Thoracic aorta (tissue), 2 donors: ENCODE measurements at regions not wholly inside any gene's neighbourhood (a gene's known extent, or its start where the extent isn't known, plus 50 kb on each side); places are given as distances from the start of the nearest gene placed in this dataset.

Experiments
- ATAC-seq: fragments of 150-250 bp; one replicate; pipeline ENCODE4 v1.8.0; 2017; ENCODE audit warnings: low read depth; ENCODE audit not compliant: insufficient number of reproducible peaks, low FRiP score
- DNase-seq: peaks from one replicate; pipeline ENCODE4 v3.0.0-alpha.2; 2020; ENCODE audit warnings: low spot score
- H3K27ac ChIP-seq, 2 donors: fragments of 200-600 bp; sonication (generic); 1 replicate in 1 of 2; 2 replicates in 1 of 2; pipeline ENCODE4 v1.5.1; 2016; ENCODE audit warnings: mild to moderate bottlenecking in 2 of 2, moderate library complexity in 2 of 2
- H3K27me3 ChIP-seq: fragments of 200-600 bp; sonication (generic); replicated peaks from 2 replicates; pipeline ENCODE4 v1.6.0; 2016; ENCODE audit warnings: mild to moderate bottlenecking; ENCODE audit not compliant: insufficient read depth
- H3K36me3 ChIP-seq: fragments of 200-600 bp; sonication (generic); one replicate; pipeline ENCODE4 v1.5.1; 2016
- H3K4me1 ChIP-seq, 2 donors: fragments of 200-600 bp; sonication (generic); 1 replicate in 1 of 2; 2 replicates in 1 of 2; pipeline versions ENCODE4 v1.5.1 to v1.6.0; 2016; ENCODE audit warnings: low read depth in 2 of 2, mild to moderate bottlenecking in 1 of 2; ENCODE audit not compliant: control insufficient read depth in 1 of 2
- H3K4me3 ChIP-seq: fragments of 200-600 bp; sonication (generic); 2 replicates; pipeline ENCODE4 v1.5.1; 2016; ENCODE audit warnings: mild to moderate bottlenecking
- H3K9me3 ChIP-seq: fragments of 200-600 bp; sonication (generic); 2 replicates; pipeline ENCODE4 v1.5.1; 2016
- TF ChIP-seq, protein P1 (sequence below): fragments of 200-600 bp; sonication (generic); IDR thresholded peaks from one replicate; pipeline ENCODE4 v1.5.1; 2019; ENCODE audit warnings: antibody characterized with exemption

DNA sequence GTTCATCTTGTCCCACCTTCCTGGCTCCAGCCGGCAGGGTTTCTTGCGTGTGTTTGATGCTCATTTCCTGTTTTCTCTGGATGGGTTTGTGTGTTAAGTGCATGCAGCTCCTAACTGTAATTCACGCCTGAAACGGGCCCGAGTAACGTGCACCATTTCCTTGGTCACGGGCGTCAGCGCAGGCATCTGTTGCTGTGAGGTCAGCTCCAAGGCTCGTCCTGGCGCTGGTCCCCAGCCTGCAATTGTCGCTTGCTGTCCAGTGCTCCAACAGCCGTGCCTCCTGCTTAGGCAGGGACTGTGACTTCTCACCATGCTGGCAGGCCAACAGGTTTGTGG lies 201.1 kb downstream of the GLRX3 start:
- no peaks in the 10 kb centered on the region for H3K27me3 ChIP-seq
- H3K4me1 ChIP-seq: no peaks in the 10 kb centered on the region
- TF ChIP-seq, protein P1, sequence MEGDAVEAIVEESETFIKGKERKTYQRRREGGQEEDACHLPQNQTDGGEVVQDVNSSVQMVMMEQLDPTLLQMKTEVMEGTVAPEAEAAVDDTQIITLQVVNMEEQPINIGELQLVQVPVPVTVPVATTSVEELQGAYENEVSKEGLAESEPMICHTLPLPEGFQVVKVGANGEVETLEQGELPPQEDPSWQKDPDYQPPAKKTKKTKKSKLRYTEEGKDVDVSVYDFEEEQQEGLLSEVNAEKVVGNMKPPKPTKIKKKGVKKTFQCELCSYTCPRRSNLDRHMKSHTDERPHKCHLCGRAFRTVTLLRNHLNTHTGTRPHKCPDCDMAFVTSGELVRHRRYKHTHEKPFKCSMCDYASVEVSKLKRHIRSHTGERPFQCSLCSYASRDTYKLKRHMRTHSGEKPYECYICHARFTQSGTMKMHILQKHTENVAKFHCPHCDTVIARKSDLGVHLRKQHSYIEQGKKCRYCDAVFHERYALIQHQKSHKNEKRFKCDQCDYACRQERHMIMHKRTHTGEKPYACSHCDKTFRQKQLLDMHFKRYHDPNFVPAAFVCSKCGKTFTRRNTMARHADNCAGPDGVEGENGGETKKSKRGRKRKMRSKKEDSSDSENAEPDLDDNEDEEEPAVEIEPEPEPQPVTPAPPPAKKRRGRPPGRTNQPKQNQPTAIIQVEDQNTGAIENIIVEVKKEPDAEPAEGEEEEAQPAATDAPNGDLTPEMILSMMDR: no peak
- H3K4me3 ChIP-seq: no peak overlapping the region
- DNase-seq: no peak
- H3K36me3 ChIP-seq: no peaks in the 10 kb centered on the region
- H3K9me3 ChIP-seq: no peaks in the 10 kb centered on the region
- no peak overlapping the region for H3K27ac ChIP-seq
- ATAC-seq: no peak

DNA sequence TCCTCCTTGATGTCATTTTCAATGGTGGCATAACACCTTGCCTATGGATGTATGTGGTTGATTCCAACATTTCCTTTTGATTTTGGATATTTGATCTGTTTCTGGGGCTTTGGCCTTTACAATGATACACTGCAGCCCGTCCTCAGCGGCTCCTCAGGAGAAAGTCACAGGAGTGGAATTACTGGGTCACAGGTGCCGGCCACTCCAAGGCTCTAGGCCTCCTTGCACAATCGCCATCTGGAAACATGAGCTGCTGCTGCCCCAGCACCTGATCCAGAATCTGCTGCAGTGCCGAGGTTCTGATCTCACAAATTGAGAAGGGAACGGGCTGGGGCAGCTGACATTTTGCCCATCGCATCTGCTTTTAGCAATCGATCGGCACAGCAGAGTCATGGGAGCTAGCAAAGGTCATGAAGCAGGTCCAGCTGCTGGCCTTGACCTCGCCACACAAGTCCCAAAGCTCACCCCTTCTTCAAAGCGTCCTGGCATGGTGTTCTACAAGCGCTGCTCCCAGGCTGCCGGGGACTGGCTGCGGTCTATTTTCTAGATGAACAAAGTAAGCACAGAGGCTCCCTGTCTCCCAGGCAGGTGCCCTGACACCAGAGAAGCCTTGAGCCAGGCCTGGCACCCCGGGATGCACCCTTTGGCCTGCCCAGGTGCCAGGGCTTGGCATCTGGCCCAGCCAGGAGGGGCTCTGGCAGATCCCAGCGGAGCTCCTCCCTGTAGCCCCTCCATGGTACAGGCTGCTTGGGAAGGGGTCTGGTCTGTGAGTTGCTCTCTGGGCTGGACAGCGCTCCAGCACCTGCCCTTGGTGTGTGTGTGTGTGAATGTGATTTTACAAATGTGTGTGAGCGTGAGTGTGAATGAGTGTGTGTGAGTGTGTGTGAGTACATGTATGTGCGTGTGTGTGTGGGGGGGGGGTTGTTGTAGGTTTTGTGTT lies 201.8 kb downstream of the GLRX3 start:
- no peak overlapping the region for H3K4me3 ChIP-seq
- no peaks in the 10 kb centered on the region for H3K4me1 ChIP-seq
- DNase-seq (no peak), ATAC-seq (no peak)
- H3K27ac ChIP-seq: no peak overlapping the region
- no peaks in the 10 kb centered on the region for H3K36me3 ChIP-seq
- TF ChIP-seq, protein P1: no peak
- no peaks in the 10 kb centered on the region for H3K9me3 ChIP-seq
- no peaks in the 10 kb centered on the region for H3K27me3 ChIP-seq

DNA sequence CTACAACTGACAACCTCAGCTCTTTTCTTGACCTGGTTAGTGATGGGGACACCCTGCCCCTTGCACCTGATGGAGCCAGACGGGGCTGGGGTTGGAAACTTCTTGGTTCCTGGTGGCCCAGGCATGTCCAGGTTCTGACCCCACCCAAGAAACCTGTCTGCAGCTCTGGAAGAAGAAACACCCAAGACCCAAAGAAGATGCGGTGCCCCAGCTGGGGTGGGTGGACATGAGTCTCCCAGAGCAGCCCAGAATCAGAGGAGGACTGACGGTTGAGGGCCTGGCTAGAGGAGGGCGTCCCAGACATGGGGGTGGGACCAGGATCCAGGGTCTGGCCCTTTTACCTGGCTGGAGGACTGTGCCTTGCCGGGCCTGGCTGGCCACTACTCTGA lies 202.4 kb downstream of the GLRX3 start:
- Histone ChIP-seq H3K36me3 (no peaks in the 10 kb centered on the region), H3K4me3 (no peak overlapping the region), H3K27ac (no peak overlapping the region), H3K27me3 (no peaks in the 10 kb centered on the region), H3K4me1 (no peaks in the 10 kb centered on the region), H3K9me3 (no peaks in the 10 kb centered on the region)
- ATAC-seq: no peak
- DNase-seq: no peak
- TF ChIP-seq, protein P1: no peak

DNA sequence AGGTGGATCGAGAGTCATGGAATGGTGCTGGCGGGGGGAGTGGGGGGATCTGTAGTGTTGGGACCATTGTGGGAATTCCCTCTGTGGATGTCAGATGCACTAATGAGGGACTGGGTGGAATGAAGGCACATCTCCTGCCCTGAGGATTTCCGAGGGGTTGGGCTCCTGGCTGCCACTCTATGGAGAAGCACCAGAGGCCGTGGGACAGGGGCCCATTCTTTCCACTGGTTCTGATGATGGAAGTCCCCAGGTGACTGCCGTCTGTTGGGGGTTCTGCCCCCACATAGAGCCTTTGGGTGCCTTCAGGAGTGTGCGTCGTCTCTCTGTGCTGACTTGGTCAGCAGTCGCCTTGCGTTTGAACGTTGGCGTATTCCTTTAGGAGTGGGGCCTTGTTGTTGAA lies 202.9 kb downstream of the GLRX3 start:
- H3K9me3 ChIP-seq: no peaks in the 10 kb centered on the region
- no peaks in the 10 kb centered on the region for H3K27me3 ChIP-seq
- H3K36me3 ChIP-seq: no peaks in the 10 kb centered on the region
- DNase-seq (no peak), ATAC-seq (no peak)
- TF ChIP-seq, protein P1: no peak
- no peak overlapping the region for H3K4me3 ChIP-seq
- no peak overlapping the region for H3K27ac ChIP-seq
- H3K4me1 ChIP-seq: no peaks in the 10 kb centered on the region

DNA sequence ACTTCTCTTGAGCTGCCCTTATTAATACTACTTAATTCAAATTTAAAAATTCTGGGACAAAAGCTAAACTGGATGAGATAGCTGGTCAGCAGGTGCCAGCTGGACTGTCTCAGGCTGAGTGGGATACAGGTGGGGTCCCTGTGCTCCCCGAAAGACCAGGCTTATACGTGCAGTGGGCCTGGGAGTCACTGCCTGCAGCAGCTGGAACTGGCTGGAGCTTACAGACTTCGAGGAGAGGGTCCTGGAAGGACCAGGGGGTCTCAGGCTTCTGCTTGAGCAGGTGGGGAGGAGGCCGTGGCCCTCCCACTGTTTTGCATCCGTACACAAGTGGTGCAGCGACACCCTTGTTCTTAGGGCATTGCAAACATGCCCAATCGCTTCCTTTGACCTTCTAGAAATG lies 203.7 kb downstream of the GLRX3 start:
- TF ChIP-seq, protein P1: no peak
- H3K4me3 ChIP-seq: no peak overlapping the region
- H3K27me3 ChIP-seq: no peaks in the 10 kb centered on the region
- no peak for DNase-seq
- no peaks in the 10 kb centered on the region for H3K4me1 ChIP-seq
- ATAC-seq: no peak
- H3K36me3 ChIP-seq: no peaks in the 10 kb centered on the region
- no peak overlapping the region for H3K27ac ChIP-seq
- H3K9me3 ChIP-seq: no peaks in the 10 kb centered on the region
